ENCODE measurements at regions not wholly inside any gene's neighbourhood (a gene's known extent, or its start where the extent isn't known, plus 50 kb on each side); places are given as distances from the start of the nearest gene placed in this dataset.

GRCh38 chr5:106880656-106881055 is 790.1 kb downstream of the EFNA5 start:
- TF ChIP-seq POLR2AphosphoS5 (IDR thresholded peaks at IDR 0.05; ENCODE audit: borderline replicate concordance, low read depth, low read length) (no peak), EZH2 (IDR thresholded peaks at IDR 0.05) (no peak)

Data from SK-N-MC (cell line).